ENCODE measurements at regions not wholly inside any gene's neighbourhood (a gene's known extent, or its start where the extent isn't known, plus 50 kb on each side); places are given as distances from the start of the nearest gene placed in this dataset.

DNA sequence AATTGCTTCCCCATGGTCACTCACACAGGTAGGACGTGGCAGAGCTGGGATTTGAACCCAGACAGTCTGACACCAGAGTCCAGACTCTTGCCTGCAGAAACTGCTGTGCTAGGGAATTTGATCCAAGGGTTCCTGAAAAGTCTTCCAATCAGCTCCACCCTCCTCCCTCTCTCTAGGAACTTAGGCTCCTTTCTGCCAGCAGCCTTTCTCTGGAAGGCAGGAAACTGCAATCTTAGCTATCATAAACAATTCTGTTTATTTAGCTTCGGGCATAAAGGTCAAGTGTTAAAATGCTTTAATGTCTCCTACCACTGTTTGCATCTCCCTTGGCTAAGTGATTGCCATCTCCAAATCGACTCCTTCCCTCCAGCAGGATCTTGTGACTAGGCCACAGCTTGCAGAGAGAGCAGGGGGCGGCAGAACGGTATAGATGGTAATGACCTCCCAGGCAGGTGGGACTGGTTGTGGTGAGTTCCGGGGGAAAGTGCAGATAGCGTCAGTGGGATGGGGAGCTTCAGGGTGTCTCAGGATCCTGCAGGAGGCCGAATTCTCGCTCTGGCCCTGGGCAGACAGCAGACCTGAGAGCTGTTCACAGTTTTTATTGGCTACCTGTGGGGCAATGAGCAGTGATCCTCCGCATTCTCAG is 882.4 kb upstream of the EEF2KMT start:
- no peak overlapping the region for H3K4me3 Mint-ChIP-seq
- H3K4me1 Mint-ChIP-seq = no peaks in the 10 kb centered on the region
- H3K9me3 Mint-ChIP-seq = no peaks in the 10 kb centered on the region
- peaks cover 42% of the 10 kb centered on the region for H3K27me3 Mint-ChIP-seq (ENCODE audit: low read depth)
- no peak overlapping the region for H3K27ac Mint-ChIP-seq
- no peak for DNase-seq (ENCODE audit: low spot score in 2 of 2, unreplicated experiment in 2 of 2)
- TF ChIP-seq, protein P1, sequence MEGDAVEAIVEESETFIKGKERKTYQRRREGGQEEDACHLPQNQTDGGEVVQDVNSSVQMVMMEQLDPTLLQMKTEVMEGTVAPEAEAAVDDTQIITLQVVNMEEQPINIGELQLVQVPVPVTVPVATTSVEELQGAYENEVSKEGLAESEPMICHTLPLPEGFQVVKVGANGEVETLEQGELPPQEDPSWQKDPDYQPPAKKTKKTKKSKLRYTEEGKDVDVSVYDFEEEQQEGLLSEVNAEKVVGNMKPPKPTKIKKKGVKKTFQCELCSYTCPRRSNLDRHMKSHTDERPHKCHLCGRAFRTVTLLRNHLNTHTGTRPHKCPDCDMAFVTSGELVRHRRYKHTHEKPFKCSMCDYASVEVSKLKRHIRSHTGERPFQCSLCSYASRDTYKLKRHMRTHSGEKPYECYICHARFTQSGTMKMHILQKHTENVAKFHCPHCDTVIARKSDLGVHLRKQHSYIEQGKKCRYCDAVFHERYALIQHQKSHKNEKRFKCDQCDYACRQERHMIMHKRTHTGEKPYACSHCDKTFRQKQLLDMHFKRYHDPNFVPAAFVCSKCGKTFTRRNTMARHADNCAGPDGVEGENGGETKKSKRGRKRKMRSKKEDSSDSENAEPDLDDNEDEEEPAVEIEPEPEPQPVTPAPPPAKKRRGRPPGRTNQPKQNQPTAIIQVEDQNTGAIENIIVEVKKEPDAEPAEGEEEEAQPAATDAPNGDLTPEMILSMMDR (IDR thresholded peaks at IDR 0.05; ENCODE audit: unreplicated experiment) = no peak
- no peaks in the 10 kb centered on the region for H3K36me3 Mint-ChIP-seq

DNA sequence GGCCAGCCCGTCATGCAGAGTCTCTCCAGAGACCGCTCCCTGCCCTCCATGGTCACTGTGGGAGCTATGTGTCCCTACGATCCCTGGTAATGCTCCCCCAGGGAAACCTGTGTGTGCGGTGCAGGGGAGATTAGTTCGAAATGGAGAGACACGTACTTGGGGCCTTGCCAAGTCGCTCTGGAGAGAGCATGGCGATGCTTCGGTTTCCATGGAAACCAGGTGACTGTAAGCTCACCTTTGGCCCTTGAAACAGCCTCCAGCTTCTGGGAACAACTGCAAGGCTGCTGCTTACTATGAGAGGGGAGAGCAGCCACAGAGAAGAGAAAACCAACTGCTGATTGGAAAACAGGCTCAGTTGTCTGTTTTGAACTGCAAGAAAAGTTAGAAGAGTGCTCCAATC is 879.7 kb upstream of the EEF2KMT start:
- Mint-ChIP-seq H3K4me1 (no peaks in the 10 kb centered on the region), H3K9me3 (no peaks in the 10 kb centered on the region)
- no peak for DNase-seq (ENCODE audit: low spot score in 2 of 2, unreplicated experiment in 2 of 2)

DNA sequence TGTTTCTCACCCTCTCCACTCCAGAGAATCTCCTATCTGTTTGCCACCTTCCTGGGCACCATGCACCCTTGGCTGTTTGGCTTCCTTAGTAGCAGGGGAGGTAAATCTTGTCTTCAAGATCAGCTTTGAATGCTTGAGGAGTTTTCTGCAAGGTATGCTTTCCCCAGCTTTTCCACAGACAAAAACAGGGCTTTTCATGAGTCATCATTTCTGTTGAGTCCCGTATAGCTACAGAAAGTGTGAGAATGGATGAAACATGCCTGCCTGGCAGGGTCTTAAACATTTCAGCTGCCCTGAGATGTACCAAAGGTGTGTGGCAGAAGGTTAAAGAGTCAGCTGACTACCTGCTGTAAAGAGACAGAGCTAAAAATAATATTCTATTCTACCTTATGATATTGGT is 875.2 kb upstream of the EEF2KMT start:
- Mint-ChIP-seq H3K27me3 (ENCODE audit: low read depth) (peaks cover under 1% of the 10 kb centered on the region), H3K27ac (no peak overlapping the region), H3K36me3 (no peaks in the 10 kb centered on the region), H3K9me3 (peaks cover 10% of the 10 kb centered on the region), H3K4me3 (no peak overlapping the region), H3K4me1 (no peaks in the 10 kb centered on the region)
- TF ChIP-seq, protein P1 (IDR thresholded peaks at IDR 0.05; ENCODE audit: unreplicated experiment) = no peak
- DNase-seq (ENCODE audit: low spot score in 2 of 2, unreplicated experiment in 2 of 2) = no peak

More for the DNA sequence above, 879.7 kb upstream of the EEF2KMT start:
- Mint-ChIP-seq H3K27me3 (ENCODE audit: low read depth) (peaks cover 28% of the 10 kb centered on the region), H3K4me3 (no peak overlapping the region), H3K36me3 (no peaks in the 10 kb centered on the region), H3K27ac (no peak overlapping the region)
- TF ChIP-seq, protein P1 (IDR thresholded peaks at IDR 0.05; ENCODE audit: unreplicated experiment) = no peak

DNA sequence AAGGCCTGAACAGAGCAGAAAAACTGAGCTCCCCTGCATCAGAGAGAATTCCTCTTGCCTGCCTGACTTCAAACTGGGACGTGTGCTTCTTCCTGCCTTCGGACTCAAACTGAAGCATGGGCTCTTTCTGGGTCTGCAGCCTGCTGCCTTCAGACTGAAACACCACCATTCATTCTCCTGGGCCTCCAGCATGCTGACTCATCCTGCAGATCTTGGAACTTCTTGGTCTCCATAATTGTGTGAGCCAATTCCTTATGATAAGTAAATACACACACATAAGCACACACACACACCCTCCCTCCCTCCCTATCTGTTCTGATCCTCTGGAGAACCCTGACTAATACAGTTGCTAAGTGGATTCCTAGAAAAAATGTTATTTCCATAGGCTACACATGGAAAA is 874.3 kb upstream of the EEF2KMT start:
- H3K9me3 Mint-ChIP-seq = peaks cover 10% of the 10 kb centered on the region
- peaks cover 4% of the 10 kb centered on the region for H3K27me3 Mint-ChIP-seq (ENCODE audit: low read depth)
- TF ChIP-seq, protein P1 (IDR thresholded peaks at IDR 0.05; ENCODE audit: unreplicated experiment) = no peak
- no peak overlapping the region for H3K4me3 Mint-ChIP-seq
- H3K36me3 Mint-ChIP-seq = no peaks in the 10 kb centered on the region
- DNase-seq (ENCODE audit: low spot score in 2 of 2, unreplicated experiment in 2 of 2) = no peak
- no peaks in the 10 kb centered on the region for H3K4me1 Mint-ChIP-seq
- H3K27ac Mint-ChIP-seq = no peak overlapping the region

DNA sequence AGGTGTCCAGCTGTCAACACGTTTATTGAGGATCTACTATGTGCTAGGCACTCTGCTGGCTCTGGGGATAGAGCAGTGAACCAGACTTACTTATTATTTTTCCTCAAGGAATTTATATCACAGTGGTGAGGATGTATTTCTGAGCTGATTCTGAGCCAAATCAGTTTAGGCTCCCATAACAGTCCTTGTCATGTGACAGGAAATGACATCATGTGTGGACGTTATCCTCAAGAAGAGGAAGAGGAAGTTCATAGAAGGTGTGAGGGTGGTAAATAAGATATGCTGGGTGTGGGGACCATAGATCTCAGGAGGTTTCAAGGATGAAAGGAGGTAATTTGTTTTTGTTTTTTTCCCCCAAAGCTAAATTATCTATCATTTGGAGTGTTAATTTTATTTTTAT is 873.5 kb upstream of the EEF2KMT start:
- no peak overlapping the region for H3K4me3 Mint-ChIP-seq
- H3K27ac Mint-ChIP-seq = no peak overlapping the region
- peaks cover 10% of the 10 kb centered on the region for H3K9me3 Mint-ChIP-seq
- DNase-seq (ENCODE audit: low spot score in 2 of 2, unreplicated experiment in 2 of 2) = no peak
- no peaks in the 10 kb centered on the region for H3K4me1 Mint-ChIP-seq
- TF ChIP-seq, protein P1 (IDR thresholded peaks at IDR 0.05; ENCODE audit: unreplicated experiment) = no peak
- H3K36me3 Mint-ChIP-seq = no peaks in the 10 kb centered on the region
- peaks cover 4% of the 10 kb centered on the region for H3K27me3 Mint-ChIP-seq (ENCODE audit: low read depth)

DNA sequence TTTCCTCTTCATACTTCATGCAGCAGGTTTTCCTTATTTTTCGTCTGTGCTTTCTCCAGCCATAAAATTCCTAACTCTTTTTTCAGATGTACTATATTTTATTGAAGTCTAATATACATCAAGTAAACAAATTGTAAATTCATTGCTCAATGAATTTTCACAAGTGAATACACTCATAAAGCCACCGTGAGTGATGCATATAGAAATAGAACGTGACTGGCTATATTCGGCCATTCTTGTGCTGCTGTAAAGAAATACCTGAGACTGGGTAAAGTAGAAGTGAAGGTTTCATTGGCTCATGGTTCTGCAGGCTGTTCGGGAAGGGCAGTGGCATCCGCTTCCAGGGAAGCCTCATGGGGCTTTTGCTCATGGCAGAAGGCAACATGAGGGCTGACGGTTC is 868.4 kb upstream of the EEF2KMT start:
- TF ChIP-seq, protein P1 (IDR thresholded peaks at IDR 0.05; ENCODE audit: unreplicated experiment) = no peak

More for the DNA sequence above, 868.4 kb upstream of the EEF2KMT start:
- Mint-ChIP-seq H3K9me3 (peaks cover 11% of the 10 kb centered on the region), H3K36me3 (no peaks in the 10 kb centered on the region), H3K4me3 (no peak overlapping the region), H3K27me3 (ENCODE audit: low read depth) (peaks cover 4% of the 10 kb centered on the region), H3K27ac (no peak overlapping the region), H3K4me1 (no peaks in the 10 kb centered on the region)
- no peak for DNase-seq (ENCODE audit: low spot score in 2 of 2, unreplicated experiment in 2 of 2)
